ENCODE measurements at regions not wholly inside any gene's neighbourhood (a gene's known extent, or its start where the extent isn't known, plus 50 kb on each side); places are given as distances from the start of the nearest gene placed in this dataset.

DNA sequence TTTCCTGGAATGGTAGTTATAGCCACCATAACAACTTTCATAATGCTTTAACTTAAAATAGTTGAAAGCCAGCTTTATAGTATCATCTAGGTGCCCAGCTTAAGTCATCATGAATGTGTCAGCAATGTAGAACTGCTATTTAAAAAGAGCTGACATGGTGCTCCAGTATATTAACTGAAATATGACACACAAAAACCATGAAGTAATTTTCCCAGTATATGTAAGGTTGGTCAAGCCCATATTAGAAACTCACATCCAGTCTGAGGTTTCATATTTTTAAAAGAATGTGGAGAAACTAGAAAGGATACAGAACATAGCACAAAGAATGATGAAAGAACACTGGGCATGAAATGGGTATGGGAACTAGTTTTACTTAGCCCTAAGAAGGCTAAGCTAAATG is 121.3 kb upstream of the KRAS start:
- TF ChIP-seq, protein P1, sequence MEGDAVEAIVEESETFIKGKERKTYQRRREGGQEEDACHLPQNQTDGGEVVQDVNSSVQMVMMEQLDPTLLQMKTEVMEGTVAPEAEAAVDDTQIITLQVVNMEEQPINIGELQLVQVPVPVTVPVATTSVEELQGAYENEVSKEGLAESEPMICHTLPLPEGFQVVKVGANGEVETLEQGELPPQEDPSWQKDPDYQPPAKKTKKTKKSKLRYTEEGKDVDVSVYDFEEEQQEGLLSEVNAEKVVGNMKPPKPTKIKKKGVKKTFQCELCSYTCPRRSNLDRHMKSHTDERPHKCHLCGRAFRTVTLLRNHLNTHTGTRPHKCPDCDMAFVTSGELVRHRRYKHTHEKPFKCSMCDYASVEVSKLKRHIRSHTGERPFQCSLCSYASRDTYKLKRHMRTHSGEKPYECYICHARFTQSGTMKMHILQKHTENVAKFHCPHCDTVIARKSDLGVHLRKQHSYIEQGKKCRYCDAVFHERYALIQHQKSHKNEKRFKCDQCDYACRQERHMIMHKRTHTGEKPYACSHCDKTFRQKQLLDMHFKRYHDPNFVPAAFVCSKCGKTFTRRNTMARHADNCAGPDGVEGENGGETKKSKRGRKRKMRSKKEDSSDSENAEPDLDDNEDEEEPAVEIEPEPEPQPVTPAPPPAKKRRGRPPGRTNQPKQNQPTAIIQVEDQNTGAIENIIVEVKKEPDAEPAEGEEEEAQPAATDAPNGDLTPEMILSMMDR (IDR thresholded peaks at IDR 0.05) = no peak
- DNase-seq = no peak
- no peaks in the 10 kb centered on the region for H3K9me3 ChIP-seq
- no peaks in the 10 kb centered on the region for H3K27me3 ChIP-seq (ENCODE audit: low read depth)
- no peaks in the 10 kb centered on the region for H3K4me1 ChIP-seq
- intact Hi-C loops (cut with DNase I) = no loop called here
- no peak overlapping the region for H3K27ac ChIP-seq
- H3K4me3 ChIP-seq = no peak overlapping the region
- ATAC-seq = no peak
- H3K36me3 ChIP-seq = no peaks in the 10 kb centered on the region

DNA sequence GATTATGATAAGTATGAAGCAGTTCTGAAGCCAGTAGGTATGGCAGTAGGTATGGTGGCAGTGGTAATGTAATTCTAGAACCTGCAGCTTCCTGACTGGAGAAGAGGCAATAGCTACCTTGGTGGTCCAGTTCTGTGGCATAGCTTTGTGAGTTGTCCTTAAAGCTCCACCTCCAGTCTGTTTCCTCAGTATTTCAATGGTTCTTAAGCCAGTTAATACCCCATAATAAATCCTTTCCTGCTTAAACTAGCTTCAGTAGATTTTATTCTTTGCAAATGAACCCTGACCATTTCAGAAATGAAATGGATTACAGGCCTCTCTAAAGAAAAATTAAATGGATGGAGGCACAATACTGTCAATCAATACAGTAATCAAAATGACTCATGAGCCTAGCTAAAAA is 117.8 kb upstream of the KRAS start:
- H3K4me3 ChIP-seq = no peak overlapping the region
- TF ChIP-seq, protein P1 (IDR thresholded peaks at IDR 0.05) = no peak
- H3K27ac ChIP-seq = no peak overlapping the region
- no peaks in the 10 kb centered on the region for H3K36me3 ChIP-seq
- H3K27me3 ChIP-seq (ENCODE audit: low read depth) = no peaks in the 10 kb centered on the region
- DNase-seq (no peak), ATAC-seq (no peak)
- H3K4me1 ChIP-seq = no peaks in the 10 kb centered on the region
- no peaks in the 10 kb centered on the region for H3K9me3 ChIP-seq
- intact Hi-C loops (cut with DNase I) = no loop called here

DNA sequence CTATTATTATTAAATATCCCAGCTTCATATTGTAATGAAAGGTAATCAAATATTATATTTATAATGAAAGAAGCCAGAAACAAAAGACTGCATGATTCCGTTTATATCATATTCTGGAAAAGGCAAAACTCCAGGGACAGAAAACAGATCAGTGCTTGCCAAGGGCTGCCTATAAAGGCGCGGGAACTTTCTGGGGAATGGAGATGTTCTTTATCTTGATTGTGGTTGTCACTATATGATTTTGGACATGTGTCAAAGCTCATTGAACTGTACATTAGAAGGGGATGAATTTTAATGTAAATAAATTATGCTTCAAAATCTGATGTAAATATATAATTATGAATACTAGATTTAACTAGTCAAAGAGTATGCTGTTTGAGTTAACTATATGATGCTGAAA is 115.4 kb upstream of the KRAS start:
- intact Hi-C loops (cut with DNase I) = no loop called here
- no peaks in the 10 kb centered on the region for H3K9me3 ChIP-seq
- DNase-seq (no peak), ATAC-seq (no peak)
- H3K4me3 ChIP-seq = no peak overlapping the region
- TF ChIP-seq, protein P1 (IDR thresholded peaks at IDR 0.05) = no peak
- H3K27ac ChIP-seq = no peak overlapping the region
- H3K27me3 ChIP-seq (ENCODE audit: low read depth) = no peaks in the 10 kb centered on the region
- no peaks in the 10 kb centered on the region for H3K4me1 ChIP-seq
- no peaks in the 10 kb centered on the region for H3K36me3 ChIP-seq

DNA sequence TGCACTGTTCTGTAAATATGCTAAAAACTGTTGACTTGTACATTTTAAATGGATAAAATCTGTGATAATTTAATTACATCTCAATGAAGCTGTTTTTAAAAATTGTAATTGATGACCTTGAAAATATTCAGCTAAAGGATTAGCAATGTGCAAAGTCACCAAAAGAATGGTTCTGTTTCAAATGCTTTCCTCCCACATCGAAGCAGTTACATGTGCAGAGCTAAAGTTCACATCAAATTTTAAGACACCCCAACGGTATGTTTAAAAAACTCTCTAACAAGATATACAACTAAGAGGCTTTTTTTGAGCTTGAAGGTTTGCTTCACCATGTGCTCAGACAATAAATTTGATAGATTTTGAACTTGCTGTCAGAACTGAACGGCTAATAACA is 114.6 kb upstream of the KRAS start:
- H3K36me3 ChIP-seq = no peaks in the 10 kb centered on the region

DNA sequence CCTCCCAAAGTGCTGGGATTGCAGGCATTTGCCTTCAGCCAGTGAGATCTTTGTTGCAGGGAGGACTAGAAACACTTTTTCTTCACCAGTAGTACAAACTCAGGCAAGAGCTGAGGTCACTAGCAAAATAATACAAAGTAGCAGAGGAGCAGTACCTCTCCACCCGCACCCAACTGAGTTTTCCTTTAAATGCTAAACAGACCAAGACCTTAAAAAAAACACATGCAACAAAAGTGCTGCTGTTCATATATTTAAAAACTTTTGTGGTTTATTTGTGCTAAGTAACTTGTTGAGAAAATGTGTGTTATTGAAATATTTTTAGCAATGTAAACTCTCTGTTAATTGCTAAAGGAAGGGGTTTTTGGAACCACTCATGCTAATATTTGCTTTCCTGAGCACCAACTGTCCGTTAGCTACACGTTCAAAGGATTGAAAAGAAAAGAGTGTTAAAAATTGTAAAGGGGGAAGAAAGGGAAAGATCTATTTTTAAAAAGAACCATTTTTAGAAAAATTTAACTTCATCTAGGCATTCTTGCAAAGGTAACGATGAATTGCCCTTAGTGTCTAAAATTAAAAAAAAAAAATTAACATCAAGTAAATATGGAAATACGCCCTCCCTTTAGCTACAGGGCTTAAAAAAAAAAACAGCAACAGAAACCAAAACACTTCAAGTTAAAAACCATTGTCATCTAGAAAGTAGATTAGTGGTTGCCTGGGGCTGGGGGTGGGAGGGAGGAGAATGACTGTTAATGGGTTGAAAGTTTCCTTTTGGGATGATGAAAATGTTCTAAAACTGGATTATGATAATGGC is 114.0 kb upstream of the KRAS start:
- TF ChIP-seq, protein P1 (IDR thresholded peaks at IDR 0.05) = no peak
- DNase-seq = no peak
- H3K9me3 ChIP-seq = no peaks in the 10 kb centered on the region
- H3K27ac ChIP-seq = no peak overlapping the region
- ATAC-seq = no peak
- intact Hi-C loops (cut with DNase I) = no loop called here
- H3K27me3 ChIP-seq (ENCODE audit: low read depth) = no peaks in the 10 kb centered on the region
- no peaks in the 10 kb centered on the region for H3K4me1 ChIP-seq
- H3K4me3 ChIP-seq = no peak overlapping the region
- H3K36me3 ChIP-seq = no peaks in the 10 kb centered on the region

More for the DNA sequence above, 114.6 kb upstream of the KRAS start:
- Histone ChIP-seq H3K9me3 (no peaks in the 10 kb centered on the region), H3K27me3 (ENCODE audit: low read depth) (no peaks in the 10 kb centered on the region), H3K27ac (no peak overlapping the region), H3K4me1 (no peaks in the 10 kb centered on the region), H3K4me3 (no peak overlapping the region)
- TF ChIP-seq, protein P1 (IDR thresholded peaks at IDR 0.05) = no peak
- DNase-seq = no peak
- ATAC-seq = no peak
- intact Hi-C loops (cut with DNase I) = no loop called here

Data from lower lobe of right lung (tissue), 2 donors.